ENCODE measurements at regions not wholly inside any gene's neighbourhood (a gene's known extent, or its start where the extent isn't known, plus 50 kb on each side); places are given as distances from the start of the nearest gene placed in this dataset.
A peak's percentile ranks its signal among the peaks of the same experiment; 100 is the strongest.
"Not testable (repeated sequence)": the region's sequence is repeated elsewhere in the genome, so short reads cannot be mapped to it uniquely, and the experiment has no call there.

DNA sequence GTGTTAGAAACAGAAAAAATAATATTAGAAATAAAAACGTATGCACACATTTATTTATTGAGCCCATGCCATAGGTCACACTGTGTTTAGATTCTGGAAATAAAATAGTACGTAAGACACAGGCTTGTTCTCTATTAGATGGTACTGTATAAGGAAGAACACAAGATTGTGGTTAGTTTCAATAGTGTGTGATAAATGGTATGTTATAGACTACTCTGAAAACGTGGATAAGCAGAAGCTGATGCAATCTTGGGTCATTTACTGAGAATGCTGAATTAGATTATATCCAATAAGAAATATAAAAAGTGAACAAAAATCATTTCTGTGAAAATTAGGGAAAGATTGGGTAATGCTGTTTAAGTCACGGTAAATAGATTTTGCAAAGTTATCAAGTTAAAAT, 1456.4 kb upstream of the ACO1 start:
- H3K4me3 Mint-ChIP-seq = no peak overlapping the region
- H3K9me3 Mint-ChIP-seq = no peaks in the 10 kb centered on the region
- no peak for ATAC-seq (replicated peaks)
- H3K36me3 Mint-ChIP-seq (ENCODE audit: low read depth) = no peaks in the 10 kb centered on the region
- H3K4me1 Mint-ChIP-seq = no peaks in the 10 kb centered on the region
- H3K27ac Mint-ChIP-seq = no peak overlapping the region
- H3K27me3 Mint-ChIP-seq = no peaks in the 10 kb centered on the region

- H3K4me1 Mint-ChIP-seq = no peaks in the 10 kb centered on the region
- peak; percentile 35 for ATAC-seq (replicated peaks)
- no peak overlapping the region for H3K4me3 Mint-ChIP-seq
- H3K27ac Mint-ChIP-seq = no peak overlapping the region
- H3K9me3 Mint-ChIP-seq = no peaks in the 10 kb centered on the region
- no peaks in the 10 kb centered on the region for H3K27me3 Mint-ChIP-seq
- no peaks in the 10 kb centered on the region for H3K36me3 Mint-ChIP-seq (ENCODE audit: low read depth)
Measured at GRCh38 chr9:30932226-30932625, 1452.2 kb upstream of the ACO1 start.

GRCh38 chr9:30935730-30936129, 1448.7 kb upstream of the ACO1 start:
- ATAC-seq (replicated peaks) = no peak
- Mint-ChIP-seq H3K36me3 (ENCODE audit: low read depth) (no peaks in the 10 kb centered on the region), H3K27me3 (no peaks in the 10 kb centered on the region), H3K27ac (no peak overlapping the region), H3K9me3 (no peaks in the 10 kb centered on the region), H3K4me3 (no peak overlapping the region), H3K4me1 (no peaks in the 10 kb centered on the region)

DNA sequence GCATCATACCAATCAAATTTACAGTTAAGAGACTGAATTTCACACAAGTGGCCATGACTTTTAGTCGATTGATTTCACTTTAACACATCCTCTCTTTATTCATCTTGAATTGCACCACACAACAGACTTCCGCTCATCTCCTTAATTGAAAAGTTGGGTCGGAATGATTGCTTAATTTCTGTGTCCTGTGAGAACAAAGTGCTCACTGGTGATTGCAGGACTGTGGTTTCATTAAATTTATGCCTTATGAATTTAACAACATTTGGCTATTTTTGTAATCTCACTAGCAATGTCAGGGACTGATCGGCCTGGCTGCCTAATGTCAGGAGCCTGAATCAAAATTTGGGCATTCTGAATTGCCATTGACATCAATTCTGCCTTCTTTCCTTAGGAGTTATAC, 1447.3 kb upstream of the ACO1 start:
- Mint-ChIP-seq H3K4me1 (no peaks in the 10 kb centered on the region), H3K27ac (no peak overlapping the region), H3K36me3 (ENCODE audit: low read depth) (no peaks in the 10 kb centered on the region), H3K9me3 (no peaks in the 10 kb centered on the region), H3K4me3 (no peak overlapping the region), H3K27me3 (no peaks in the 10 kb centered on the region)
- ATAC-seq (replicated peaks) = no peak

DNA sequence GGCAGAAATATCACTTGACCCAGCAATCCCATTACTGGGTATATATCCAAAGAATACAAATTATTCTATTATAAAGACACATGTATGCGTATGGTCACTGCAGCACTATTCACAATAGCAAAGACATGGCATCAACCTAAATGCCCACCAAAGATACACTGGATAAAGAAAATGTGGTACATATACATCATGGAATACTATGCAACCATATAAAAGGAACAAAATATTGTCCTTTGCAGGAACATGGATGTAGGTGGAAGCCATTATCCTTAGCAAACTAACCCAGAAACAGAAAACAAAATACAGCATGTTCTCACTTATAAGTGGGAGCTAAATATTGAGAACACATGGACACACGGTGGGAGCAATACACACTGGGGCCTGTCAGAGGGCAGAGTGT, 1441.6 kb upstream of the ACO1 start:
- H3K36me3 Mint-ChIP-seq (ENCODE audit: low read depth) = not testable (repeated sequence)

GRCh38 chr9:30943446-30944224, 1440.8 kb upstream of the ACO1 start:
- H3K4me1 Mint-ChIP-seq = no peaks in the 10 kb centered on the region
- no peaks in the 10 kb centered on the region for H3K27me3 Mint-ChIP-seq
- ATAC-seq (replicated peaks) = no peak
- H3K36me3 Mint-ChIP-seq (ENCODE audit: low read depth) = no peaks in the 10 kb centered on the region
- peaks cover 5% of the 10 kb centered on the region for H3K9me3 Mint-ChIP-seq
- H3K27ac Mint-ChIP-seq = no peak overlapping the region
- H3K4me3 Mint-ChIP-seq = no peak overlapping the region

More for the DNA sequence above, 1441.6 kb upstream of the ACO1 start:
- not testable (repeated sequence) for H3K9me3 Mint-ChIP-seq; H3K4me1 Mint-ChIP-seq; ATAC-seq (replicated peaks); H3K27ac Mint-ChIP-seq; H3K4me3 Mint-ChIP-seq; H3K27me3 Mint-ChIP-seq

DNA sequence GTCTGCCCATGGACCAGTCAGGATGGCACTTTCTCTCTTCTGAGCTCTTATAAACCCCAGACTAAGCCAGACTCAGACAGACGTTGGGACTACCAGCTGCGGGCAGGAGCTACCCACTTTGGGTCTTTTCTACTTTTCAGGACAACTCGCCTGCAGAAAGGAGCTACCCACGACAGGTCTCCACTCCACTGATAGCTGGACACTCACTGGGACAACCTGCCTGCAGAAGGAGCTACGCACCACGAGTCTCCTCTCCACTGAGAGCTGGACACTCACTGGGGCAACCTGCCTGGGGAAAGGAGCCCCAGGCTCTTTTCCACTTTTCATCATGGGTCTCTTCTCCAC, 1440.2 kb upstream of the ACO1 start:
- H3K27ac Mint-ChIP-seq = no peak overlapping the region
- H3K9me3 Mint-ChIP-seq = peaks cover 5% of the 10 kb centered on the region
- no peaks in the 10 kb centered on the region for H3K36me3 Mint-ChIP-seq (ENCODE audit: low read depth)
- no peak for ATAC-seq (replicated peaks)
- H3K4me3 Mint-ChIP-seq = no peak overlapping the region
- H3K27me3 Mint-ChIP-seq = no peaks in the 10 kb centered on the region
- no peaks in the 10 kb centered on the region for H3K4me1 Mint-ChIP-seq

DNA sequence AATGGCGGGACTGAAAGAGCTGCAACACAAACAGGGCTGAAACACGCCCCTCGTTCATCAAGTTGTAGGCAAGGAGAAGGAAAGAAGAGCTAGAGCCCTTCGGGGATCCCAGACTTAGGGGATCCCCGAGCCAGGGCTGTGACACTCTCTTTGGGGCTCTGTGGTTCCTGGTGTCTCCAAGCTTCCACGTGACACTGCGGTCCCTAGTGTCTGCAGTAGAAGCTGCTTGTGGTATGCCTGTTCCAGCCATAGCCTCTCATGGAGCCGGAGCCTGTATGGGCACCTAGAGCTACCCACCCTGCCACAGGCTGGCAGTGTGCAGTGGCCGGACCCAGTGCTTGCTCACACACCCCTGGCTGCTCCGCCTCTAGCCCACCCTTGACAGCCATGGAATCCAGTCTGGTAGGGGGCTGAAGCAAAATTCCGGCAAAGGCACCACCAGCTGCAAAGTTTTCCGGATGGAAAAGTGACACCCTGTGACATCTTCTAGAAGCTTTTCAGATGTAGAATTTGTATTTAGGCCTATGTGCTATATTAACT, 1439.6 kb upstream of the ACO1 start:
- no peaks in the 10 kb centered on the region for H3K4me1 Mint-ChIP-seq
- H3K36me3 Mint-ChIP-seq (ENCODE audit: low read depth) = no peaks in the 10 kb centered on the region
- no peaks in the 10 kb centered on the region for H3K27me3 Mint-ChIP-seq
- no peak overlapping the region for H3K27ac Mint-ChIP-seq
- ATAC-seq (replicated peaks) = no peak
- H3K4me3 Mint-ChIP-seq = no peak overlapping the region
- H3K9me3 Mint-ChIP-seq = peaks cover 5% of the 10 kb centered on the region

- Mint-ChIP-seq H3K27ac (no peak overlapping the region), H3K4me3 (no peak overlapping the region), H3K4me1 (no peaks in the 10 kb centered on the region), H3K9me3 (no peaks in the 10 kb centered on the region), H3K27me3 (no peaks in the 10 kb centered on the region), H3K36me3 (ENCODE audit: low read depth) (no peaks in the 10 kb centered on the region)
- no peak for ATAC-seq (replicated peaks)
Measured at GRCh38 chr9:30964332-30964731, 1420.1 kb upstream of the ACO1 start.

DNA sequence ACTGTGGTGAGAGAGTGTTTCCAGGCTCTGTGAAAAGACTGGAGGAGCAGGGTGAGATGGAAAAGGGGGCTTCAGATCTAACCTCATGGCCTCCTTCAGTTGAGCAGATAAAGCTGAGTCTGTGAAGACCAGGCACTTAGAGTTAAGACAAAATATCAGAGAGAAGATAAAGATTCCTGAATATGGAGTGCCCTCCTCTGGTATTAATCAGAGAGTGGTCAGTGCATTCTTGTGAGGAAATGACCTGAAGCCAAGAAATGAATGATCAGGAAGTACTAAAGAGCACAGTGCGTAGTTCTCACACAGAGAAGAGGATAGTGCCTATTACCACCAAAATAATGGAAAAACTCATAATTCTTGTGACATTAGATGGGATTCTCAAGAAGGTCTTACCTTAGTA, 1417.0 kb upstream of the ACO1 start:
- ATAC-seq (replicated peaks) = no peak
- Mint-ChIP-seq H3K36me3 (ENCODE audit: low read depth) (no peaks in the 10 kb centered on the region), H3K4me1 (no peaks in the 10 kb centered on the region), H3K9me3 (no peaks in the 10 kb centered on the region), H3K27ac (no peak overlapping the region), H3K4me3 (no peak overlapping the region), H3K27me3 (no peaks in the 10 kb centered on the region)

- Mint-ChIP-seq H3K9me3 (no peaks in the 10 kb centered on the region), H3K36me3 (ENCODE audit: low read depth) (no peaks in the 10 kb centered on the region), H3K4me3 (no peak overlapping the region), H3K27ac (no peak overlapping the region), H3K4me1 (no peaks in the 10 kb centered on the region), H3K27me3 (no peaks in the 10 kb centered on the region)
- no peak for ATAC-seq (replicated peaks)
Measured at GRCh38 chr9:30970186-30970585, 1414.3 kb upstream of the ACO1 start.

- no peak overlapping the region for H3K4me3 Mint-ChIP-seq
- H3K9me3 Mint-ChIP-seq = no peaks in the 10 kb centered on the region
- H3K4me1 Mint-ChIP-seq = no peaks in the 10 kb centered on the region
- H3K27me3 Mint-ChIP-seq = no peaks in the 10 kb centered on the region
- H3K27ac Mint-ChIP-seq = no peak overlapping the region
- ATAC-seq (replicated peaks) = no peak
- no peaks in the 10 kb centered on the region for H3K36me3 Mint-ChIP-seq (ENCODE audit: low read depth)
Measured at GRCh38 chr9:30970812-30971211, 1413.6 kb upstream of the ACO1 start.

GRCh38 chr9:30972654-30973053, 1411.8 kb upstream of the ACO1 start:
- Mint-ChIP-seq H3K27me3 (no peaks in the 10 kb centered on the region), H3K36me3 (ENCODE audit: low read depth) (no peaks in the 10 kb centered on the region), H3K27ac (no peak overlapping the region), H3K4me1 (no peaks in the 10 kb centered on the region), H3K9me3 (no peaks in the 10 kb centered on the region), H3K4me3 (no peak overlapping the region)
- no peak for ATAC-seq (replicated peaks)

- Mint-ChIP-seq H3K9me3 (peaks cover 10% of the 10 kb centered on the region), H3K36me3 (ENCODE audit: low read depth) (no peaks in the 10 kb centered on the region), H3K4me1 (no peaks in the 10 kb centered on the region), H3K27ac (no peak overlapping the region), H3K27me3 (peaks cover 17% of the 10 kb centered on the region), H3K4me3 (no peak overlapping the region)
- no peak for ATAC-seq (replicated peaks)
Measured at GRCh38 chr9:30977965-30978364, 1406.5 kb upstream of the ACO1 start.

DNA sequence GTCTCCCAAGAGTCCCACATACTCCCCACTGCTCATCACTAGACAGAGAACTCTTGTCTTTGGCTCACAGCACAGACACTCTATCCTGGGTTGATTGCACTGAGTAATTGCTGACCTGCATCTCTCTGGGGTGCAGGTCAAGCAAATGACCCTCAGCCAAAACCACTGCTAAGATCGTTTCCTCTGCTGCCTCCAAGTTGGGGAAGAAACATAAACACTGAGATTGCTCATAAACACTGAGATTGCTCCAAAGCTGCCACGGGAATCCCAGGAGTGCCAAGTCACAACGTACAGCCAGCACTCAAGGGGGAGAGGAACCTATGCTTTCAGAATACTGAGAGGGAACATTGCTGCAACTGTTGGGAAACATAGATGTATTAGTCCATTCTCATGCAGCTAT, 1402.1 kb upstream of the ACO1 start:
- H3K27ac Mint-ChIP-seq = no peak overlapping the region
- peaks cover 10% of the 10 kb centered on the region for H3K9me3 Mint-ChIP-seq
- peaks cover 17% of the 10 kb centered on the region for H3K27me3 Mint-ChIP-seq
- H3K4me3 Mint-ChIP-seq = no peak overlapping the region
- H3K4me1 Mint-ChIP-seq = no peaks in the 10 kb centered on the region
- ATAC-seq (replicated peaks) = no peak
- no peaks in the 10 kb centered on the region for H3K36me3 Mint-ChIP-seq (ENCODE audit: low read depth)

All from activated T-helper 17 cell treated with anti-CD3 and anti-CD28 coated beads, Interleukin-2, amount 50 U/mL, for 72 hours (primary cell).